ENCODE measurements at regions not wholly inside any gene's neighbourhood (a gene's known extent, or its start where the extent isn't known, plus 50 kb on each side); places are given as distances from the start of the nearest gene placed in this dataset.
"Not testable (repeated sequence)": the region's sequence is repeated elsewhere in the genome, so short reads cannot be mapped to it uniquely, and the experiment has no call there.

- DNase-seq = no peak
- intact Hi-C loops (cut with DNase I) = no loop called here
Measured at GRCh38 chr5:107774316-107774715, 103.6 kb upstream of the EFNA5 start.

DNA sequence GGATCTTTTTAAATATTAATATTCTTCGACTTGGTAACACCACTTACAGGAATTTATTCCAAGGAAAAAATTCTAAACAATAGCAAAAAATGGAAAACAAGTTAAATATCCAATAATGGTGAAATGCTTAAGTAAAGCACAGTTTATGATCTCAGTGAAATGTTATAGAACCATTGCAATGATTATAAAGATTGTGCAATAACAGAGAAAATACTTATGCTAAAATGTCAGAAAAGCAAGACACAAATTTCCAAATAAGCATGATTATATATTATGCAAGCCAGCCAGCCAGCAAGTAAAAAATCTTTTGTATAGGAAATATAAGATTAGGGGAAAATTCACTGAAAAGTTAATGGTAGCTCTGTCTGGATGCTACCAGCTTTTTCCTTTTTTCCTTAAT, 102.7 kb upstream of the EFNA5 start:
- no peak for DNase-seq
- intact Hi-C loops (cut with DNase I) = no loop called here

DNA sequence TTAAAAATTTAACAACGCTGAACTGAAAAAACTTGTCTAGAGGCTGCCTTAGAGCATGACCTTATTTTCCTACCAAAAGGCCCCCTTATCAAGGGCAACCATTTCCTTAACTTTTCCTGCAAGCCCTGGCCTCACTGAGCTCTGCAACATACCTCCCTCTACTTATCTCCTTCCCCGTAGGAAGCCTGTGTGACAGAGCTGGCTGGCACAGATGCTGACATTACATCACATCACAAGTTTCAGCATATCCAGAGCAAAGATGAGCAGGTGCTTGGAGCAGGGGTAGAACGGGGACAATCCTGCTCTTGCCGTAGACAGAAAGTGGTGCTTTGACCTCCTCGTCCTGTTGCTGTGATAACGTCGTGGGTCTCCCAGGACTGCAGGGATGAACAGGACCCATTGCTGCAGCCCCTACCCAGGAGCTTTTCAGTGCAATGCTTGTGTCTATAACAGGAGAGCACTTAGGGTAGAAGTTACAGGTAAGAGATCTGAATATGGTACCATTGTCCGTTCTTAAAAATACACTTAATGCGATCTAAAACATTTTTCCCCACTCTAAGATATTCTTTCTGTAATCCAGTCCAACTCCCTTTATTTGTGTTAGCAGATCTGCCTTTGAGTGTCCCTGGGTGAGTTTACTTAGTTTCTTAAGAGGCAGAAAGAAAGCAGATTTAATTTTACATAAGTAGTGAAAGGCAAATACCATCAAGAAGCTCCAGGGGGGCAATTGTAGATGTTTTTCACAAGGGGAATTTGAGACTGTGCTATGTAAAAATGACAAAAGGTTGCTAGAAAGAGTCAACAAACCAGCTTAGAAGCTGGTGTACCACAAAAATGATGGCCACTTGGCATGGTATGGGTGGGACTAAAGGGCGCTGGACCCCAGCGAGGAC, 101.9 kb upstream of the EFNA5 start:
- DNase-seq = peak in 35 of 42 donors; percentile 8 to 75 (median 39)
- intact Hi-C loops (cut with DNase I) = no loop called here

DNA sequence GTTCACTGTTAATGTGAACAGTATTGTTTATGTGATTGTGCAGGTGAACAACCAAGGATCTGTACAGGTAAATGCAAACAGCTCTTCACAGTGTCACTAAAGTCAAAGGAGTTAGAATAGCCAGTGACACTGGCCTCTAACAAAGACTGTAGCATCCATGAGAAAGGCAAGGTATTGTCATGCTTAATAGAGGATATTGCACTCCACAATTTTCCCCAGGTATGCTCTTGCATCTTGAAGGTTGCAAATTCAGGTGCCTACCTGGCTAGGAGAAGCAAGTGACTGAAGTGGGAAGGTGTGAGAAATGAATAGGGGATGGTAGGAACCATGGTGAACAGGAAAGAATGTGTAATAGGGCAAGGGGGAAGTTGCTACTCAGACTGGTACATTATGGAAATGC, 101.2 kb upstream of the EFNA5 start:
- DNase-seq = no peak
- intact Hi-C loops (cut with DNase I) = no loop called here

DNA sequence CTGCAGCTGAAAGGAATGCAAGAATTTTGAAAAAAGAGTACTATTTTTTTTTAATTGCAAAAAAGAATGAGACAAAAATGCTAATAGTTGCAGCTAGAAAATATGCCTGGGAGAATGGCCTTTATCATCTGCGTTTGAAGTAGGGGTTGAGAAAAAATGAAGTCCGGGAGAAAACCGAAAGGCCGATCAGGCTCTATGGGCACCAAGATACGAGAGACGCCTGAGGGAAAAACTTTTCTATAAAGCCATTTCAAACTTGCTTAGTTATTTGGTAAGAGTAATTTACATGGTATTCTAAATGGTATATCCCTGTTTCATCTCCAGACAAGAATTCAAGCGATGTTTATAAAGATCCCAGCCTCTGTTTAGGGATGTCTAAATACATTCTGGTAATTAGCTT, 99.3 kb upstream of the EFNA5 start:
- intact Hi-C loops (cut with DNase I) = no loop called here

DNA sequence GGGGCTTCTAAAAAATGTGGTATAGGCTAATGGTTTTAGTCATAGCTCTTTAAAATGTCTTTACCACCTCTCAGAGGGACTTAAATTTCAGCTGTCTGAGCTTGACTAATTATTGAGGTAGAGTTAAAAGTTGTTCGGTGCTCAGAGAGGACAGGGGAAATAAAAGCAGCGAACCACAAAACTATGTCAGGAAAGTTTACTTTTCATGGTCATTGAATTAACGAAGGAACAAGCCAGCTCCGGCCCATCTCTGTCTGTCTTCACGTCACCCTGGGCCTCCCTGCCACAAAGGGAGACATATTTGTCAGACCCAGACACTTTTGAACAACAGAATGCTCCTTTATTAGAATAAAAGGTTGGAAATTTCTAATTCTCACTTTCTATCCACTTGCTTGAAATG, 98.8 kb upstream of the EFNA5 start:
- no peak for DNase-seq
- intact Hi-C loops (cut with DNase I) = no loop called here

More for the DNA sequence above, 99.3 kb upstream of the EFNA5 start:
- DNase-seq = no peak

DNA sequence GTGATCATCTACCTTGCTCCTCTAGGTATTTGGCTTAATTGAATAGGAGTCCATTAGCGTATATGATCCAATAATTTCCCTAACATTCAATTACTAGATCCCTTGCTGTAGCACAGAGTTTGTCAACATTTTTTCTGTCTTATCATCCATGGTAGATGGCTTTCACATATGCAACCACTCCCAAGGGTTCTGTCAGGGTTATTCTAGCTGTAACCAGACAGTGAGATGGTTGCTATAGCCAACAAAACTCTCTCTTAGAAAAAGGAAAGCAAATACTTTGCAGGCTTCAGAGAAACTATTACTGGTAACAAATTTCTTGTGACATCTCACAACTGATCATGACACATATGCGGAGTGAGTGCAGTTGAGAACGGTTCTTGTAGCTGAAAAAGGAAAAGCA, 96.2 kb upstream of the EFNA5 start:
- intact Hi-C loops (cut with DNase I) = no loop called here
- no peak for DNase-seq

- no peak for DNase-seq
- intact Hi-C loops (cut with DNase I) = no loop called here
Measured at GRCh38 chr5:107766439-107766838, 95.7 kb upstream of the EFNA5 start.

GRCh38 chr5:107765805-107766063, 95.0 kb upstream of the EFNA5 start:
- DNase-seq = no peak
- intact Hi-C loops (cut with DNase I) = no loop called here

GRCh38 chr5:107764976-107765804, 94.5 kb upstream of the EFNA5 start:
- no peak for DNase-seq
- intact Hi-C loops (cut with DNase I) = no loop called here

DNA sequence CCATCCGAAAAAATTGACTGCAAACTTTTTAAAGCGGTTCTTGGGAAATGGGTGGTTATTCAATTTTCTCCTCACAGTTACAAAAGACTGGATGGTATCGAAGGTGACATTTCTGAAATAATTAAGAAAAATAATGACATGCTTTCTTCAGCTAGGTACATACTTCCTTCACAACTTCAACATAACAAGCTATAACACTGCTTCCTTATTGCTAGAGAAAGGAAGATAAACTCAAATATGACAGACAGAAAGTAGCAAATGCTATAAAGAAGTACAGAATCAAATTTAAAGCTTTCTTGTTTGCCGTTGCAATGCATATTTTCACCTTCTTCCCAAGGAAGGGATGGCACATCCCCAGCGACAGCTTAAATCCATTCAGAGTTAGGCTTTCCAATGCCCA, 93.5 kb upstream of the EFNA5 start:
- intact Hi-C loops (cut with DNase I) = no loop called here
- no peak for DNase-seq

DNA sequence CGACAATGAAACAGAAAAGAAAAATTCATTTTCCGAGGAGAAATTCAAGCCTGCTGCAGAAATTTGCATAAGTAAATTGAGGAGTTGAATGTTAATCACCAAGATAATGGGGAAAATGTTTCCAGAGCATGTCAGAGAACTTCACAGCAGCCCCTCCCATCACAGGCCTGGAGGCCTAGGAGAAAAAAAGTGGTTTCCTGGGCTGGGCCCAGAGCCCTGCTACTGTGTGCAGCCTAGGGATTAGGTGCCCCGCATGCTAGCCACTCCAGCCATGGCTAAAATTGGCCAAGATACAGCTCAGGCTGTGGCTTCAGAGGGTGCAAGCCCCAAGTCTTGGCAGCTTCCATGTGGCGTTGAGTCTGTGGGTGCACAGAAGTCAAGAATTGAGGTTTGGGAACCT, 82.7 kb upstream of the EFNA5 start:
- DNase-seq = no peak
- intact Hi-C loops (cut with DNase I) = no loop called here

- intact Hi-C loops (cut with DNase I) = no loop called here
- DNase-seq = no peak
Measured at GRCh38 chr5:107744418-107745330, 73.9 kb upstream of the EFNA5 start.

- intact Hi-C loops (cut with DNase I) = no loop called here
- peak in 16 of 42 donors; percentile 3 to 61 (median 38) for DNase-seq
Measured at GRCh38 chr5:107743373-107744000, 72.8 kb upstream of the EFNA5 start.

DNA sequence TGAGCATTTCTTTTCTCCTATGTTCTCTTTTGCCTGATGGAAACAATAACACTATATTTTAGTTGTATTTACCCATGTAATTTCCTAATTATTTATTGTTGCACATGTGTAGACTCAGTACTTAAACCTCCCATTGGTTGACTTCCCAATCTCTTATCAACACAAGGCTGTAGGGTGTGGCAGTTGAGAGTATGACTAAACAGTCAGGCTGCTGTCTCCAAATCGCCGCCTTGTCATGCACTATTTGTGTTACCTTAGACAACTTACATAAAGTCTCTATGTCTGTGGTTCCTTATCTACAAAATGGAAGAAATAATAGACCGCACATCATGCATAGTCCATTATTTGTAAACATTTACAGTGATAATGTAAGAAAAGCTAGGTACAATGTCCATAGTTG, 68.9 kb upstream of the EFNA5 start:
- intact Hi-C loops (cut with DNase I) = no loop called here
- DNase-seq = no peak

DNA sequence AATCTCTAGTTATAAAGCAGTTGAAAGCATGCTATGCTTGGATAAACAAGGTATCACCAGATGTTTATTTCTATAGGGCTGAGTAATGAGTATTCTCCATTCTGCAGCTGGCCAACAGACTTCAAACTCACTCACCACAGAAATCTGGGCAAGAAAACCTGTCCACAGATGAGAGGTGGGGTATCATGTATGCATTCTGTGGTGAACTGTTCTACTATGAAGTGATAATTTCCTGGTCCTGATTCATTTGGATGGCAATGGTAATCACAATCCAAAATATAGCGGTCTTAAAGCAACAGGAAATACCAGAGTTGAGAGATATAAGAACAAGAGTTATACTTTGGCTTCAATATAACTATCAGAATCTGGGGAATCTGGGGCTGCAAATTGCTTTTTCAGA, 65.9 kb upstream of the EFNA5 start:
- no peak for DNase-seq
- intact Hi-C loops (cut with DNase I) = no loop called here

GRCh38 chr5:107736089-107736488, 65.4 kb upstream of the EFNA5 start:
- intact Hi-C loops (cut with DNase I); DNase-seq: not testable (repeated sequence)

- DNase-seq = no peak
- intact Hi-C loops (cut with DNase I) = no loop called here
Measured at GRCh38 chr5:107735558-107735957, 64.8 kb upstream of the EFNA5 start.

- DNase-seq = no peak
- intact Hi-C loops (cut with DNase I) = no loop called here
Measured at GRCh38 chr5:107726896-107727295, 56.2 kb upstream of the EFNA5 start.

All from head of caudate nucleus (tissue), 42 donors.